NCI-H526 treated with DMSO at 0.1 percent for 48 hours (cell line): ENCODE measurements at regions not wholly inside any gene's neighbourhood (a gene's known extent, or its start where the extent isn't known, plus 50 kb on each side); places are given as distances from the start of the nearest gene placed in this dataset.
"Not testable (repeated sequence)": the region's sequence is repeated elsewhere in the genome, so short reads cannot be mapped to it uniquely, and the experiment has no call there.

Source experiments
- DNase-seq: peaks from one replicate; lab custom pipeline; 2025; lab: John Stamatoyannopoulos, UW

DNA sequence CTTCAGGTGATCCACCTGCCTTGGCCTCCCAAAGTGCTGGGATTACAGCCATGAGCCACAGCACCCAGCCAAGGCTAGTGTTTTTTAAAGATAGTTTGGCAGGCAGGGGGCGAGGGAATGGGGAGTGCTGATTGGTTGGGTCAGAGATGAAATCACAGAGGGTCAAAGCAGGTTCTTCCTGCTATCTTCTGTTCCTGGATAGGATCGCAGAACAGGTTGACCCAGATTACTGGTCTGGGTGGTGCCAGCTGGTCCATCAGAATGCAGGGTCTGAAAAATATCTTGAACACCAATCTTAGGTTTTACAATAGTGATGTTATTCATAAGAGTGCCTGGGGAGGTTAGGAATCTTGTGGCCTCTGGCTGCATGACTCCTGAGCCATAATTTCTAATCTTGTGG lies 272.2 kb downstream of the CD83 start:
- DNase-seq, result not testable (repeated sequence)

DNA sequence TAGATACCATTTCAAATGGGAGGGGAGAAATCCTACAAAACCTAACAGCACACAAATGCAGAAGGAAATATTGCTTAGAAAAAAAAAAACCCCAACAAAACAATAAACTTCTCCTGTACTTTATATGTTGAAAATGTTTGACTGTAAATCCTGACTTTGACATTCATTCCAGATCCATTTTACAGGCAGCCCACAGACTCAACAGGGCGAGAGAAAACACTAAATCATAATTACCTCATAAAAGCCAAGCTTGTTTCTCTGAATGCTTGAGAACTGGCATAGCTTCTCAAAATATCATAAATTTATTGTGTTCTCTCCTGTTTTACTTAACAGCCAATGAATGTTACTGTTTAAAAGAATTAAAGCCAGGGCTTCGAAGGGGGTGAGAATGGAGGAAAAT lies 273.2 kb downstream of the CD83 start:
- no peak for DNase-seq

DNA sequence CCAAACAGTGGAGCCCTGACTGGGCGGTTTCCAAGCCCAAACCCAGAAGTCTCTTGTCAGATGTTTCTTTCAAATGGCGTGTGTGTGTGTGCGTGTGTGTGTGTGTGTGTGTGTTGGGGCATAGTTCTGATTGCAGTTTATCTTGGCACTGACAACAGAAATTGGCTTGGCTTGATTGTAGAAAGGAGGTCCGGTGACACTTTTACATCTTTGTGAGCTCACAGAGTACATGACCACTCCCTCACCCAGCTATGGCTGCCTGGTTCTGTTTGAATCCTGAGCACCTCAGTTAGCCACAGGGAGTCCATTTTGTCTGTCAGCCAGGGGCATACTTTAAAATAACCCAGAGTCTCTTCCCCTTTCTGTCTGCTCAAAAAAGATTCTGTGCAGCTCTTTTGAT lies 276.3 kb downstream of the CD83 start:
- no peak for DNase-seq

DNA sequence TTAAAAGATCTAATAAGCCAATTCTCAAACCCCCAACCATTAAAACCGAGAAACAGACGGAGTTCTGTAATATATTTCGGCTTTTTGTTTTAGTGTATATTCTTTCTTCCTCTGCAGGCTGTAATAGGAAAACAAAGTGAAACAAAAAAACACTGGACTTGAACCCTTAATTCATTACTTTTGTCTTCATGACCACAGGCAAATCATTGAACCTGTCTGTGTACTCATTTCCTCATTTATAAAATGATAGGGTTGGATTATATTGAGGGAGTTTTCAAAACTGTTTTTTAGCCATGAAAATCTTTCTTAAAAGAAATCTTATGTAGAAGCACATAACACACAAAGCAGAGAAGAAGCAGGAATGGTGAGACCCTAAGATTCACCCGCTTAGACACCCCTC lies 278.8 kb downstream of the CD83 start:
- DNase-seq, result no peak

DNA sequence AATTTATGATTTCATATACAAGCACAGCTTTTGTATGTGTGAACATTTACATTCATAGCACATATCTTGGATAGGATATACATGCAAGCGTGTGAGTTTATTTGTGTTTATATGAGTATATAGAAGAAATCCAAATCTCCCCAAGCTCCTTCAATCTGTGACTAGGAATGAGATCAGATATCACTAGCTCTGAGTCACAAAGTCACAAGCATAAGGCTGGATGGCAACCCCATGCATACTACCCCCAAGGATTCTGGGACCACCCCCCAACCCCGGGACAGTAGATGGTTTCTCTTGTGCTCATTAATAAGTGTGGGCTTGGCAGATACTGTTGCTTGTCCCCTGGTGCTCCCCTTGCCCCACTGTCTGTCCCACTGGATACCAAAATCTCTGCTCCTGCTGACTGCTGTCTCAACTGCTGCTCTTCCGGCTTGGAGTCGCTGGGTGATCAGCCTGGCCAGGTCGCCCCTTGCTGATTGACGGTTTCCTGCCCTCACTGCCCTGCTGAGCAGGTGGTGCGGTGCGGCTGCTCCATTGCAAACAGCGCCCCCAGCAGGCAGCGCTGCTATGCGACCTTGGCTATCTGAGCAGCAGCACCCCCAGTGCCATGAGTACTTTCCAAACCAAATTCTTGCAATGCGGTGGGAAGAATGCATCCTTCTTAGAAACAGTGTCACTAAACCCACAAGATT lies 279.4 kb downstream of the CD83 start:
- DNase-seq, result no peak

DNA sequence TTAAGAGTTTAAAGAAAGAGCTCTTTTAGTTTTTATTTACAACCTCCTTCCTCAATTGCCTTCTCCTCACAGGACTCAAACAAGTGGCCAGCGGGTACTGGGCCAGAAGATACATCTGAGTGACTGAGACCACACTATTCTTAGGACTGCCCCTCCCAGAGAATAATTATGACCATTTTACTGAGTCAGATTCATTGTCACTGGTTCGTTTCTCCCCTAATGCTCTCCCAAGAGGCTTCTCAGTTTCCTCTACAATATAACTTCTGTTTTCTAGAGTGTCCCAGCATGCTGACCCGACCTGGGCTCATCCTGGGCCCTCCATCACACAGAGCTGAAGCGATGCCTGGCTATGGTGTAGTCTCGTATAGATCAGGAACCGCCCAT lies 279.9 kb downstream of the CD83 start:
- no peak for DNase-seq

DNA sequence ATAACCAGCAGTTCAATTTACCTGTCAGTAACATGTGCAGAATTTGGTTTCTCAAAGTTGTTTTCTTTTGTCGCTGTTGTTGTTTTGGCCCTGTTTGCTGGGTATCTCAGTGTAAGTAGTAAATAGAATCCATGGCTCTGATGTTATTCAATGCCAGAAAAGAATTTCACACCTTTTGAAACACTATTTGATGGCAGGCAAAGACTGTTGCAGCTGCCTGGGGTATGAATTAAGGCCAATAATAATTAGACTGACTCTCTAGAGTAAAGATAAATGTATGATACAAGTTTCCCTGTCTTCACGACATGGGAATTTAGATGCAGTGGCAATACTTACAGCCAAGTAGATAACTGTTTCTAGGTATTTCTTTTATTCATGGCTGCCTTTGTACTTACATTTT lies 281.4 kb downstream of the CD83 start:
- no peak for DNase-seq

DNA sequence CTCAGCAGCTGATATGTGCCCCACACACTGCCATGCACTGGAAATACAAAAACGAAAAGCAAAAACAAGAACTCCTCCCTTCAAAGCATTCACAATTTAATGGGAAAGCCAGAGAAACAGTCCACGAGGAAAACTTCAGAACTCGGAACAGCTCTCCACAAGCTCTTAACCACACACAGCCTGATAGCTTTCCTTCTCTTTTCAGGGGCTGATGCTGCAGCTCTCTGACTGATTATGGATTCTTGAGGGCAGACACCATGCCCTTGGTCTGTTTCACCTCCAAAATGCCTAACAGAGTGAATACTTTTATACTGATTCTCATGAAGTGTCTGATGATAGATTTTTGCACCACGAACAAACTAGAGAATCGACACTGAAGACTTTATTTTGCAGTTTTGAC lies 282.1 kb downstream of the CD83 start:
- no peak for DNase-seq

DNA sequence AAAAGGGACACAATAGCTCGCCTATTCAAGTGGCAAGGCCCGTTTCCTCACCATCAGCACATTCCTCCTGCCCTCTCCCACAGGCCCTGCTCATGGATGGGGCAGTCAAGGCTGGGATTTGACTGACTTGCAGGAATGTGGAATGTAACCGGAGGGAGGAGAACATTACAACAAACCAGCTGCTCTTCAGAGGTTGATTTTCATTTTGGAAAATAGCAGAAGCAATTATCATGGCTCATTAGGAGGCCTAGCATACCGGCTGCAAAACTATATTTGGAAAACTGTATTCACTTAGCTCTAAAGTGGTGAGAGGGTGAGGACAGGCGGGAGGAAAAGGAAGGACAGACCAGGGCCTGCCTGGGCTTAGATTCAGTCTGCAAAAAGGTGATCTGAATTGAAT lies 283.7 kb downstream of the CD83 start:
- DNase-seq, result no peak

DNA sequence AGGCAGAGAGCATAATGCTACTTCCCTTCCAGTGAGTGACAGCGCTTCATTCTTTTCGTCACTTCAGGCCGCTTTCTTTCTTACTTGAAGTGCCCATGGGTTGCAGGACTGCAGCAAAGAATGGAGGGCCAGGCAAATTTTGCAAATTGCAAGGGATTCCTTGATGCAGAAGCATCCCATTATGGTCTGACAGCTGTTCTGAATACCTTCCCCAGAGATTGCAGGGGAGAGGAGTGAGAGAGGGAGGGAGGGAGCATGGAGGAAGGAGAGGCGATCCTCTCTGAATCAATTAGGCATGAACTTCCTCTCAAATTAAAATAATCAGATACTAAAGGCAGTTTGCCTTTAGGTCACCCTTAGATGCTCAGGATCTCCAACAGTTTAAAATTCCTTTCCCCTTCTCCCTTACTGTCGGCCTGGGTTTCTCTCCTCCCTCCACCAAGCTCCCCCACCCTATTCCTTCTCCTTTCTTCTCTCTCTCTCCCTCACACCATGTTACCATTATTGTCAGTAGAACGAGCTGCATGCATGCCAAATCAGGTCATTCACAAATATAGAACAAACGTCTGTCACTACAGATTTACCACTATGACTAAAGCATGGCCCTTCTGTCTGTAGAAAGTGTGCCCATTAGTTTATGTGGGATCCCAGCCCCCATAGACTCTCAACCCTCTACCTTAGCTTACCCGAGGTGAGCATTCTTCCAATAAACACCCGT lies 289.2 kb downstream of the CD83 start:
- no peak for DNase-seq

DNA sequence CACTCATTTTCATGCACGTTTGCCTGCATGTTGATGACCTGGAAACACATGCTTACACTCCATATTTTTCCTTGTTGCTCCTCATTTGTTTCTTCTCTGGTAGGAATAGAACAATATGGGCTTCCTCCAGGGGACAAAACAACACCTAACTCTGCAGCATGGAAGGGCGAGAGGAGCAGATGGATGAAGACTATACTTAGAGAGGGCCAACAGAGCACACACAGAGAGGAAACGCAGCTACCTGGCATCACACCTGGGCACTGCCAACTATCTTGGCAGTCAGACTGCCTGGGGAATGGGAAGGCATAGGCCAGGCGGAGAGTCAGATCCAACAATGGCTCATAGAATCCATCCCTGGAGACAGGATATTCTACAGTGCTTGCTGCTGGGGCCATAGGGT lies 290.9 kb downstream of the CD83 start:
- DNase-seq, result no peak

DNA sequence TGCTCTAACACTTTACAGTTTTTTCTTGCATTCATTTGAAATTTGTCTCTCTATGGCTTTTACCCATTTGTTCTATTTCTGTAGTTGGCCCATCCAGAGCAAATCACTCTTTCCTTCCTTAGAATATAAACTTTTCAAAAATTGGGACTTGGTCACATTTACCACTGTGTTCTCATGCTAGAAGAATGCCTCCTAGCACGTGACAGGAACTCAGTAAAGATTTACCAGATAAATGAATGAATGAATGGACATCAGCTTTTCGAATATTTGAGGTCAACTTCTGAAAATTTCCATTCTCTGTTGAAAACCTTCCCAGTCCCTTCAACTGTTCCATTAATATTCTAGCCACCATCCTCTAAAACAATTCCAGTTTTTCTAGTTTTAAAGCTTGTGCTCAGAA lies 294.5 kb downstream of the CD83 start:
- no peak for DNase-seq

DNA sequence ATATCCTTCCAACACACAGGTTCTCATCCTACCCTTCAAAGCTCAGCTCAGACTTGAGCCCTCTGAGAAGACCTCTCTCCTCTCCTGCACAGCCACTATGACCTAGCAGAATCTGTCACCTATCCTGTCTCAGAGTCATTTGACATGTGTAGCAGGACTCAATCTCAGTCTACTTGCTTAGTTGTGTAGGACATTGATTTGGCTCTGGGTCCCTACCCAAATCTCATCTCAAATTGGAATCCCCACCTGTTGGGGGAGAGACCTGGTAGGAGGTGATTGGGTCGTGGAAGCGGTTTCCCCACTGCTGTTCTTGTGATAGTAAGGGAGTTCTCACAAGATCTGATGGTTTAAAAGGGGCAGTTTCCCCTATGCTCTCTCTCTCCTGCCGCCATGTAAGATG lies 297.9 kb downstream of the CD83 start:
- DNase-seq, result no peak

DNA sequence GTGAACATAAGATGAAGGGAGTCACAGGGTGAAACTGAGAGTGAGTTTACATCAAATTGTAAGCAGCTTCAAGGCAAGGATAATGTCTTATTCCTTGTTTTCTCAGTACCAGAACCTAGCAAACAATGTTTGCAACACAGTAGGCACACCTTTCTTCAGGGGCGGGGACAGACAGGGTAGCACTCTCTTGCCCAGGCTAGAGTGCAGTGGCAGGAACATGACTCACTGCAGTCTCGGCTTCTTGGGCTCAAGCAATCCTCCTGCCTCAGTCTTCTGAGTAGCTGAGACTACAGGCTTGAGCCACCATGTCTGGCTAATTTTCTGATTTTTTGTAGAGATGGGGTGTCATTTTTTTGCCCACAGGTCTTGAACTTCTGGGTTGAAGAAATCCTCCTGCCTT lies 299.8 kb downstream of the CD83 start:
- no peak for DNase-seq

DNA sequence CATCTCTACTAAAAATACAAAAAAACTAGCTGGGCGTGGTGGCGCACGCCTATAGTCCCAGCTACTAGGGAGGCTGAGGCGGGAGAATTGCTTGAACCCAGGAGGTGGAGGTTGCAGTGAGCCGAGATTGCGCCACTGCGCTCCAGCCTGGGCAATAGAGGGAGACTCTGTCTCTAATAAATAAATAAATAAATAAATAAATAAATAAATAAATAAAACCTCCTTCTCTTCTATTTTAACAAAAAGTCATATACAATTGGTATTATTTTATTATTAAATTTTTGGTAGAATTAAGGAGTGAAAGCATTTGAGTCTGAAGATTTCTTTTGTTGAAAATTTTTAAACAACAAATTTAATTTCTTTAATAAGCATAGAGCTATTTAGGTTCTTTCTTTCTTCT lies 301.7 kb downstream of the CD83 start:
- not testable (repeated sequence) for DNase-seq

DNA sequence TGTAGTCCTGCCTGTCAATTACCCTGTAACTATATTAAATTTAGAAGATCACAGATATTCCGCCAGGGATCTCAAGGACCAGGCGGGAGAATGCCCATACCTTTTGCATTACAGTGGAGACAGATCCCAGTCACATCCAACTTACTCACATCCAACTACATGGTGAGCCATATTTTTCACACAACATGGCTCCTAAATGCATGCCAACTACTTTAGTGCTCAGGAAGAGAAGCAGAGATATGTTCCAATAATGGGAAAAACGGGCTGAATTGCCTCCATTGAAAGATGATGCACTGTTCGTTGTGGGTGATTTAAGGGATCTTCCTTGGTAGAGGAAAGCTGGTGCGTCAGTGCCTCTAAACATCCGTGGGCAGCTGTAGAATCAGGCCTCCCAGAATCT lies 304.5 kb downstream of the CD83 start:
- no peak for DNase-seq

DNA sequence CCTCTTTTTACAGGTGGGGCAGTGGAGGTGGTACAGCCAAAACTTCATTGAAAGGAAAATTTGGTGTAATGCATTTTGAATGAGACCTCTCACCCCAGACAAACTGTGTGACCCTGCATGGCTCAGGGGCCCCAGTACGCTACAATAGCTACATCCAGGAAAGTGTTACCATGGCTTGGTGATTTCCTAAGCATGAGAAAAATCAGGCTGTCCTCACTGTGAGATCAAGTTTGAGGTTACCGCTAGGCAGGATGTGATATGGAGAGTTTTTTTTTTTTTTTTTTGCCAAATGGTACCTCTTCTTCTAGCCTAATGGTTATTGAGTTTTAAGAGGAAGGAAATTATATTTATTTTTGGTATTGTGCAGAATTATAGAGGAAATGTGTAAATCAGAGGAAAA lies 305.3 kb downstream of the CD83 start:
- DNase-seq, result no peak

DNA sequence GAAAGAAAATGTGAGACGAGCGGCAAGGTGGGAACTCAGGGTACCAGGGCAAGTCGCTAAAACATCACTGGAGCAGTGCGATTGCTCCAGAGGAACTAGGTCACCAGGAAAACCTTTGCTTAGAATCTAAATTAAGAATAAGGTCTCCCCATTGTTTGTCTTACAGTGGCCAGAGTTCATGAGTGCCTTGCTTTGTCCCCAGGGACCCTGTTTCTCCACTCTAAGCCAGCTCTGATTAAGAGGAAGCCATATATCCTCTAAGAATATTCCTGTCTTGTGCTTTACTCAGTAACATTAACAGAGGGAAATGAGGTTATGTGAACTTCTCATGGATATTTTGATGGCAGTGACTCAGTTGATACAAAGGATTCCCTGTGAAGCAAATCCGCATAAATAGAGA lies 305.8 kb downstream of the CD83 start:
- DNase-seq, result no peak

DNA sequence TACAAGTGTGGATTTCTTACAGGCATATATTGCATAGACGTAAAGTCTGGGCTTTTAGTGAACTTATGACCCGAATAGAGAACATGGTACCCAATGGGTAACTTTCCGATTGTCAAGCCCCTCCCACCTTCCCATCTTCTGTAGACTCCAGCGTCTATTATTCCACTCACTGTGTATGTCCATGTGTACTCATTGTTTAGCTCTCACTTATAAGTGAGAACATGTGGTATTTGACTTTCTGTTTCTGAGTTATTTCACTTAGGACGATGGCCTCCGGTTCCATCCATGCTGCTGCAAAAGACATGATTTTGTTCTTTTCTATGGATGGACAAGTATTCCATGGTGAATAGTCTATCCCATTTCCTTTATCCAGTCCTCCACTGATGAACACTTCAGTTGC lies 306.4 kb downstream of the CD83 start:
- no peak for DNase-seq

DNA sequence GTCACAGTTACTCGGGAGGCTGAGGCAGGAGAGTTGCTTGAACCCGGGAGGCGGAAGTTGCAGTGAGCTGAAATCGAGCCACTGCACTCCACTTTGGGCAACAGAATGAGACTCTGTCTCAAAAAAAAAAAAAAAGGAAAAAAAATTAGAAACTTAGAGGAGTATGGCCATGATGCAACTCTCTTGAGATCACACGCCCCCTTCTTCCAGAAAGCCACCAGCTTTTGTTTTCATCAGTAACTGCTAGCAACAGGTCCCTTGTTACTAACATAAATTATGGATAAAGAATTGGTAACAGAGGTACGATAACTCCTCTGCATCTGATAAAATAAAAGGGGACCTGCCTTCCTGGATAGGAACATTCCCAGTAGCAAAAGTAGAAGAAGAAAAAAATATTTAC lies 308.2 kb downstream of the CD83 start:
- no peak for DNase-seq

DNA sequence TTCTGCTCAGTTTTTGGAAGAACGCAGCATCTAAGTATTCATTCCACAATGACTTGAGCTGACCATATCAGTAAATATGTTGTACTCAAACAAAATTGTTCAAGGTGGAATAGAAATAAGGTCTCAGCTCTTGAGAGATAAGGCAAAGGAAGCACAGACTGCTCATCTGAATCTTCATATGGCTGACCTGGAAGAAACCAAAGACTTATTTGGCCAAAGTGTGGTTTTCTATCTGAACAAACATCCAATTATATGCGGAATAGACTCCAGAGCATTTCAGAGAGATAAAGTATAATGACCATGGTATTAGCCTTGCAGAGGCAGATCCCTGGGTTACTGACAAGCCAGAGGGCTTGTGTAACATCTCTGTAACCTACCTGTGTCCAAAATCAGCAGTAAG lies 308.7 kb downstream of the CD83 start:
- no peak for DNase-seq

DNA sequence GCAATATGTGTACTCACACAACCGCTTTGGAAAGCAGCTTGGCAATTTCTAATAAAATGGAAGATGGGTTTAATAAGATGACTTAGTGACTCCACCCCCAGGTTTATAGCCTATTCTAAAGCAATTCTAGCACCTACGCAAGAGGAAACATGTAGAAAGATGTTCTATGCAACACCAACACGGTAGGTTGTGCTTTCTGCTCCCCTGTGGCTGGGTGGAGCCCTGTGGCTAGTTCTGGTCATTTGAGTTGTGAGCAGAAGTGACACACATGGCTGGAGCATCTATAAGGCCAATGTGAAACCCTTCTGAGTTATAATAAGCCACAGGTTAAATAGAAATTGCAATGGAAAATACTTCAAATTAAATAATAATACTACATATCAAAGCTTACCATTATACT lies 310.7 kb downstream of the CD83 start:
- DNase-seq, result no peak

DNA sequence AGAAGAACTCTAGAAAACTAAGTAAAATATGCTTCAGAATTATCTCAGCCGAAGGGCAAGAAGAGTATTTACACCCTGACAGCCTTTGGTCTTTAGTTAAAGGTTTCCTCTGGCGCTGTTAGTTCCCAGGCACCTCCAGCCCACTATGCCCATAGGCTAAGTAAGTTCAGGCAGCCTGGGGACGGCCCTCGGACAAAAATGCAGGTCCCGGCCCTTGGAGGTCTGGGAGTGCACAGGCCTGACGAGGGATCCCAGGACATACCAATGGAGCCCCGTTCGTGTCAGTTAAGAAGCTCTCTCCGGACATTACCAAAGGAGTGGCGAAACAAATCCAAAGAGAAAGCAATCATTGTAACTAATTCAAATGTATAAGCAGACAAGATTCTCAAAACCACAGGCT lies 311.8 kb downstream of the CD83 start:
- no peak for DNase-seq

DNA sequence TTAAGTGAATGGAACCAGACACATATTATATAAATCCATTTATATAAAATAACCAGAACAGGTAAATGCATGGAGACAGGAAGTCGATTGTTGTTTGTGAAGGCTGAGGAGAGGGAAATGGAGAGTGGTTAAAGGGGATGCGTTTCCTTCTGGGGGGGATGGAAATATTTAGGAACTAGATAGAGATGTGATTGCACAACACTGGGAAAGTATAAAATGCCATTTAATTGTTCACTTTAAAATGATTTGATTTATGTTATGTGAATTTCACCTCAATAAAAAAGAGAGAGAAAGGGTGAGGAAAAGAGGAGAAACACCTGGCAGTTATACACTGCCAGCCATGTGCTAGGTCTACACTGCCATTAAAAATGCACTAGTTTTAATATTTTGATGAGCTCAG lies 312.6 kb downstream of the CD83 start:
- no peak for DNase-seq
